ENCODE measurements at regions not wholly inside any gene's neighbourhood (a gene's known extent, or its start where the extent isn't known, plus 50 kb on each side); places are given as distances from the start of the nearest gene placed in this dataset.

DNA sequence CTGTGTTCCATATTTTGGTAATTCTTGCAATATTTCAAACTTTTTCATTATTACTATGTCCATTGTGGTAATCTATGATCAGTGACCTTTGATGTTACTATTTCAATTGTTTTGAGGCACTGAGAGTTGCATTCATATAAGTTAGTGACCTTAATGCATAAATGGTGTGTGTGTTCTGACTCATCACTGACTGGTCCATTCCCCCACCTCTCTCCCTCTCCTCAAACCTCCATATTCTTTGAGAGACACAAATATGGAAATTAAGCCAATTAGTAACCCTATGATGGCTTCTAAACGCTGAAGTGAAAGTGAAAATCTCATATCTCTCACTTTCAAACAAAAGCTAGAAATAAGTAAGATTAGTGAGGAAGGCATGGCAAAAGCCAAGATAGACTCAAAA lies 739.6 kb downstream of the CCSER2 start:
- TF ChIP-seq, protein P1, sequence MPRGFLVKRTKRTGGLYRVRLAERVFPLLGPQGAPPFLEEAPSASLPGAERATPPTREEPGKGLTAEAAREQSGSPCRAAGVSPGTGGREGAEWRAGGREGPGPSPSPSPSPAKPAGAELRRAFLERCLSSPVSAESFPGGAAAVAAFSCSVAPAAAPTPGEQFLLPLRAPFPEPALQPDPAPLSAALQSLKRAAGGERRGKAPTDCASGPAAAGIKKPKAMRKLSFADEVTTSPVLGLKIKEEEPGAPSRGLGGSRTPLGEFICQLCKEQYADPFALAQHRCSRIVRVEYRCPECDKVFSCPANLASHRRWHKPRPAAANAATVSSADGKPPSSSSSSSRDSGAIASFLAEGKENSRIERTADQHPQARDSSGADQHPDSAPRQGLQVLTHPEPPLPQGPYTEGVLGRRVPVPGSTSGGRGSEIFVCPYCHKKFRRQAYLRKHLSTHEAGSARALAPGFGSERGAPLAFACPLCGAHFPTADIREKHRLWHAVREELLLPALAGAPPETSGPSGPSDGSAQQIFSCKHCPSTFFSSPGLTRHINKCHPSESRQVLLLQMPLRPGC (tag by site-specific recombination; IDR thresholded peaks at IDR 0.05): no peak
- TF ChIP-seq ZNF530 (tag by site-specific recombination; IDR thresholded peaks at IDR 0.05; ENCODE audit: low read depth) (no peak), ZNF624 (tag by site-specific recombination; IDR thresholded peaks at IDR 0.05) (no peak)
